SK-N-MC (cell line): ENCODE measurements at regions not wholly inside any gene's neighbourhood (a gene's known extent, or its start where the extent isn't known, plus 50 kb on each side); places are given as distances from the start of the nearest gene placed in this dataset.
"Not testable (repeated sequence)": the region's sequence is repeated elsewhere in the genome, so short reads cannot be mapped to it uniquely, and the experiment has no call there.

Source experiments
- DNase-seq: peaks from one replicate; pipeline ENCODE4 v3.0.0-alpha.2; 2011; ENCODE audit warnings: low read depth, low spot score
- H3K27ac ChIP-seq: fragments of 200-600 bp; sonication (generic); 2 replicates; pipeline ENCODE4 v1.5.1; 2016; ENCODE audit warnings: mixed run types
- H3K36me3 ChIP-seq: fragments of 200-600 bp; sonication (generic); 2 replicates; pipeline ENCODE4 v1.6.1; 2017; ENCODE audit warnings: antibody characterized with exemption, low read length, mixed read lengths; ENCODE audit not compliant: insufficient read depth
- H3K4me3 ChIP-seq: fragments of 200-600 bp; sonication (generic); 2 replicates; pipeline ENCODE4 v1.5.1; 2016
- H3K9ac ChIP-seq: fragments of 200-600 bp; sonication (generic); 2 replicates; pipeline ENCODE4 v1.8.0; 2017; ENCODE audit warnings: mixed run types, mixed read lengths; ENCODE audit not compliant: insufficient read length
- H3K9me3 ChIP-seq: fragments of 200-600 bp; sonication (generic); 2 replicates; pipeline ENCODE4 v1.6.1; 2017; ENCODE audit warnings: low read depth, mild to moderate bottlenecking, antibody characterized with exemption, low read length, moderate library complexity, mixed read lengths
- EZH2 ChIP-seq: fragments of 200-600 bp; sonication (generic); IDR thresholded peaks from one replicate; pipeline ENCODE4 v1.6.1; 2017; ENCODE audit warnings: antibody characterized with exemption
- FOXP2 ChIP-seq: optimal IDR thresholded peaks from 2 replicates; pipeline ENCODE3; 2011; ENCODE audit warnings: mild to moderate bottlenecking, moderate library complexity; ENCODE audit not compliant: insufficient read depth; ENCODE audit errors: extremely low read length, control extremely low read depth
- POLR2AphosphoS5 ChIP-seq: IDR thresholded peaks from 2 replicates; pipeline ENCODE4 v1.6.1; 2012; ENCODE audit warnings: mild to moderate bottlenecking, low read depth, low read length, borderline replicate concordance

GRCh38 chr7:112963634-112964033 is 123.0 kb downstream of the GPR85 start:
- Histone ChIP-seq H3K4me3 (no peak overlapping the region), H3K36me3 (no peaks in the 10 kb centered on the region), H3K9ac (no peak overlapping the region), H3K9me3 (no peaks in the 10 kb centered on the region), H3K27ac (no peak overlapping the region)
- TF ChIP-seq POLR2AphosphoS5 (no peak), FOXP2 (no peak), EZH2 (no peak)
- DNase-seq: no peak

GRCh38 chr7:112962815-112963214 is 123.8 kb downstream of the GPR85 start:
- Histone ChIP-seq H3K9me3 (no peaks in the 10 kb centered on the region), H3K36me3 (no peaks in the 10 kb centered on the region), H3K27ac (no peak overlapping the region), H3K4me3 (no peak overlapping the region), H3K9ac (no peak overlapping the region)
- no peak for DNase-seq
- TF ChIP-seq FOXP2 (no peak), POLR2AphosphoS5 (no peak), EZH2 (no peak)

DNA sequence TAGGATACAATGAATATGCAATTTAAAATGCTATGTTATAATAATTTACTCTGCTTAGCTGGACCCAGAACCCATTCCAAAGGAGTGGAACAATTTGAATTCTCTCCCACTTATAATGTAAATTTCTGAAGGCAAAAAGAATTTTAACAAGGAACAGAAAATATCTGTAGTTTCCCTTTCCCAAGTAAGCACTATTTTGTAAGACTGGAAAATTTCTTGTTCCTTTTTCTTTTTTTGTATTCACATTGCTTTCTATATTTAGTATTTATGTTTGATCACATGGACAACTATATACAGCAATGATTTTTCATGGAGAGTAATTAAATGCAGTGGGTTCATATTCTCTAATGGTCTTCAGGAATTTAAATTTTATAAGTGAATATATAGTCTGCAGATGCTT is 127.4 kb downstream of the GPR85 start:
- no peak for TF ChIP-seq POLR2AphosphoS5
- TF ChIP-seq EZH2: no peak
- no peak for TF ChIP-seq FOXP2
- Histone ChIP-seq H3K4me3 (no peak overlapping the region), H3K36me3 (no peaks in the 10 kb centered on the region), H3K9ac (no peak overlapping the region), H3K9me3 (no peaks in the 10 kb centered on the region), H3K27ac (no peak overlapping the region)
- no peak for DNase-seq

- no peak for DNase-seq
- Histone ChIP-seq H3K9ac (no peak overlapping the region), H3K4me3 (no peak overlapping the region), H3K27ac (no peak overlapping the region), H3K36me3 (no peaks in the 10 kb centered on the region), H3K9me3 (no peaks in the 10 kb centered on the region)
- TF ChIP-seq POLR2AphosphoS5 (no peak), EZH2 (no peak), FOXP2 (no peak)
These were observed 127.9 kb downstream of the GPR85 start for GRCh38 chr7:112958775-112959174.

DNA sequence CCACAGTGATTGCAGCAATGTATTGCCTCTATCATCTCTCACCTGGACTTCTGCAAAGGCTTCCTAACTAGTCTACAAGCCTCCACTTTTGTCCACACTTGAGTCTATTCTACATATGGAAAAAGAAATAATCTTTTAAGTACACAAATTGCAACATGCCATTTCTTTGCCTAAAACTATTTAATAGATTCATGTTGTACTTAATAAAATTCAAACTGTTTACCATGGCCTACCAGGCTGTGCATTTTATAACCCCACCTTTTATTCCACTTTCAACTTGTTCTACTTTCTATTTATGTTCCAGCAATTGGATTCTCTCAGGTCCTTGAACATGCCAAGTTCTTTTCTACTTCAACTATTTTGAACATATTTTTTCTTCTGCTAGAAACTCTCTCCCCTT is 128.7 kb downstream of the GPR85 start:
- H3K36me3 ChIP-seq: no peaks in the 10 kb centered on the region
- TF ChIP-seq FOXP2: no peak
- no peak for TF ChIP-seq POLR2AphosphoS5
- TF ChIP-seq EZH2: no peak
- H3K4me3 ChIP-seq: no peak overlapping the region
- no peak overlapping the region for H3K9ac ChIP-seq
- H3K27ac ChIP-seq: no peak overlapping the region
- no peaks in the 10 kb centered on the region for H3K9me3 ChIP-seq
- DNase-seq: no peak

DNA sequence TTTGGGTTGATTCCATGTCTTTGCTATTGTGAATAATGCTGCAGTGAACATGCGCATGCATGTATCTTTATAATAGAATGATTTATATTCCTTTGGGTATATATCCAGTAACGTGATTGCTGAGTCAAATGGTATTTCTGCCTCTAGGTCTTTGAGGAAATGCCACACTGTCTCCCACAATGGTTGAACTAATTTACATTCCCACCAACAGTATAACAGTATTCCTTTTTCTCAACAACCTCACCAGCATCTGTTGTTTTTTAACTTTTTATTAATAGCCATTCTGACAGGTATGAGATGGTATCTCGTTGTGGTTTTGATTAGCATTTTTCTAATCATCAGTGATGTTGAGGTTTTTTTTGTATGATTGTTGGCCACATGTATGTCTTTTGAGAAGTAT is 133.6 kb downstream of the GPR85 start:
- not testable (repeated sequence) for H3K36me3 ChIP-seq, H3K9me3 ChIP-seq, H3K4me3 ChIP-seq, DNase-seq, H3K27ac ChIP-seq, H3K9ac ChIP-seq

DNA sequence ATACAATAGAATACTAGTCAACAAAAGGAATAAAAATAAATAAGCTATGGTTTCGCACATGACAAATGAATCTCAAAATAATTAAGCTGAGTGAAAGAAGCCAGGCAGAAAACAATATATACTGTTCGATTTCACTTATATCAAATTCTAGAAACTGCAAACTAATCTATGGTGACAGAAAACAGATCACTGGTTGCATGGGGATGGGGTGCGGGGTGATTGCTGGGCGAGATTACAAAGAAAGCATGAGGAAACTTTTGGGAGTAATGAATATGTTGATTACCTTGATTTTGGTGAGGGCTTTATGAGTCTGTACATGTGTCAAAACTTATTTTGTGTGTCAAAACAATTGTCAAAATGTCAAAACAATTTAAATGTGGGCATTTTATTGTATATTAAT is 135.6 kb downstream of the GPR85 start:
- H3K36me3 ChIP-seq: no peaks in the 10 kb centered on the region
- no peak for TF ChIP-seq POLR2AphosphoS5
- no peak for TF ChIP-seq FOXP2
- TF ChIP-seq EZH2: no peak
- DNase-seq: no peak
- no peak overlapping the region for H3K4me3 ChIP-seq
- H3K27ac ChIP-seq: no peak overlapping the region
- no peak overlapping the region for H3K9ac ChIP-seq
- H3K9me3 ChIP-seq: no peaks in the 10 kb centered on the region

DNA sequence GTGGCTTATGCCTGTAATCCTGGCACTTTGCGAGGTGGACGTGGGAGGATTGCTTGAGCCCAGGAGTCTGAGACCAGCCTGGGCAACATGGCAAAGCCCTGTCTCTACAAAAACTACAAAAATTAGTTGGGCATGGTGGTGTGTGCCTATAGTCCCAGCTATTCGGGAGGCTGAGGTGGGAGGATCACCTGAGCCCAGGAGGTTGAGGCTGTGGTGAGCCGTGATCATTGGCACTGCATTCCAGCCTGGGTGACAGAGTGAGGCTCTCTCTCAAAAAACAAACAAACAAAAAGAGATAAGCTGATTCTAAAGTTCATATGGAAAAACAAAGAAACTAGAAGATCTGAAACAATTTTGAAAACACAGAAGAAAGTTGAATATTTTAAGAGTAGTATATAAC is 136.9 kb downstream of the GPR85 start:
- H3K36me3 ChIP-seq, H3K27ac ChIP-seq, DNase-seq, H3K9me3 ChIP-seq, H3K9ac ChIP-seq, H3K4me3 ChIP-seq: not testable (repeated sequence)

DNA sequence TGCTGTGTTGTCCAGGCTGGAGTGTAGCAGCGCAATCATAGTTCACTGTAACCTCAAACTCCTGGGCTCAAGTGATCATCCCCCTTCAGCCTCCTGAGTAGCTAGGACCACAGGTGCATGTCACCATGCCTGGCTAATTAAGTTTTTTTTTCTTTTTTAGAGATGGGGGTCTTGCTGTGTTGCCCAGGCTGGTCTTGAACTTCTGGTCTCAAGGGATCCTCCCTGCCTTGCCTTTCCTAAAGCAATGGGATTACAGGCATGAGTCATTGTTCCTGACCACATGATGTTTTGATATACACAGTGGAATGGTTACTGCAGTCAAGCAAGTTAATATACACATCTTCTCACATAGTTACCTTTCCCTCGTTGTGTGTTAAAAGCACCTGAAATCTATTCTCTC is 140.3 kb downstream of the GPR85 start:
- H3K4me3 ChIP-seq: no peak overlapping the region
- no peak for DNase-seq
- H3K36me3 ChIP-seq: no peaks in the 10 kb centered on the region
- no peak overlapping the region for H3K9ac ChIP-seq
- H3K9me3 ChIP-seq: no peaks in the 10 kb centered on the region
- no peak overlapping the region for H3K27ac ChIP-seq
- TF ChIP-seq FOXP2 (no peak), POLR2AphosphoS5 (no peak), EZH2 (no peak)
